H1 (cell line): ENCODE measurements at regions not wholly inside any gene's neighbourhood (a gene's known extent, or its start where the extent isn't known, plus 50 kb on each side); places are given as distances from the start of the nearest gene placed in this dataset.

Experiments
- BACH1 ChIP-seq: IDR thresholded peaks from 2 replicates; pipeline ENCODE4 v1.6.1; 2012; ENCODE audit warnings: low read length, improper control_type of control experiment
- CBX8 ChIP-seq: fragments of 300-800, 300-1000 bp; sonication (generic); IDR thresholded peaks from 2 replicates; pipeline ENCODE4 v1.7.1; 2016; ENCODE audit warnings: low read depth, low read length, borderline replicate concordance
- EGR1 ChIP-seq: IDR thresholded peaks from 2 replicates; pipeline ENCODE4 v1.6.1; 2011; ENCODE audit warnings: low read depth, low read length, borderline replicate concordance
- EZH2 ChIP-seq: fragments of 200-600 bp; sonication (generic); IDR thresholded peaks from 2 replicates; pipeline ENCODE4 v1.7.1; 2012; ENCODE audit warnings: low read depth, mild to moderate bottlenecking, moderate library complexity, low read length, inconsistent platforms; ENCODE audit not compliant: severe bottlenecking
- KDM1A ChIP-seq: fragments of 200-600, 300-600 bp; sonication (generic); IDR thresholded peaks from 2 replicates; pipeline ENCODE4 v1.7.1; 2016; ENCODE audit warnings: mild to moderate bottlenecking, low read length, borderline replicate concordance
- RAD21 ChIP-seq, 2 experiments: IDR thresholded peaks in 1 of 2; conservative IDR thresholded peaks in 1 of 2; 2 replicates each; pipeline ENCODE4 v1.6.1; 2011; ENCODE audit warnings: low read depth in 2 of 2, low read length in 2 of 2, improper control_type of control experiment in 1 of 2, inconsistent platforms in 1 of 2, mild to moderate bottlenecking in 1 of 2, moderate library complexity in 1 of 2
- RFX5 ChIP-seq: IDR thresholded peaks from 2 replicates; pipeline ENCODE4 v1.6.1; 2011; ENCODE audit warnings: low read depth, low read length, improper control_type of control experiment, borderline replicate concordance
- TAF1 ChIP-seq: IDR thresholded peaks from 2 replicates; pipeline ENCODE4 v1.6.1; 2011; ENCODE audit warnings: mild to moderate bottlenecking, low read depth, low read length
- TEAD4 ChIP-seq: IDR thresholded peaks from 2 replicates; pipeline ENCODE4 v1.6.1; 2012; ENCODE audit warnings: low read depth, low read length, inconsistent platforms, mixed read lengths
- TF ChIP-seq, protein P1 (sequence below): IDR thresholded peaks from 2 replicates; pipeline ENCODE4 v1.6.1; 2012; ENCODE audit warnings: inconsistent platforms
- TF ChIP-seq, protein P2 (sequence below), 3 experiments: IDR thresholded peaks; 1 replicate in 2 of 3; 2 replicates in 1 of 3; pipeline versions ENCODE4 v1.5.1 to v1.6.1; 2011; ENCODE audit warnings: low read length in 3 of 3, mild to moderate bottlenecking in 3 of 3, inconsistent platforms in 2 of 3, low read depth in 1 of 3, moderate library complexity in 1 of 3; ENCODE audit not compliant: insufficient read depth in 1 of 3; ENCODE audit errors: control extremely low read depth in 1 of 3

DNA sequence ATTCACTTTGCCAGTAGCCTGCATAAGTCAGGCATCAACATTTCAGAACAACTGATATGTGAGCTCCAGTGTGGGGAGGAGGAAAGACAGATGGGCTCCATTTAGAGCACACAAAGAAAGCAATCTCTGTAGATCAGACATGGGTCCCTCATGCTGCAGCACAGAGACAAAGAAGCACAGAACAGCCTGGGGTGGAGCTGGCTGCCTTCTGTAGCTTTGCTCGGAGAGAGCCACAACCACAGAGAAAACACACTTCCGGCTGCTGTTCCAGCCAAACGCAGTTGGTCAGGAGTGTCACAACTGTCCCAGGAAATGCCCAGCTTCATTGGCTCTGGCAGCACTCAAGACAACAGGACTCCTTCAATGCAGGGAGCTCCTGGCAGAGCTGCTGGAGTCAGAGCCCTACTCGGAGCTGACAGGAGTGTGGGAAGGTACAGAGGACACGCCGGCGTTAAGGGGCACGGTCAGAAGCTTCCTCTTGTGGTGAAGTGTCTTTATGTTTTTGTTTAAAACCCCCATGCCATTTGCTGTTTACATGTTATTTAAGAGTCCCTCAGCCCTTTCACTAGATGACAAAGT is 494.4 kb downstream of the TCERG1L start:
- TF ChIP-seq, protein P1, sequence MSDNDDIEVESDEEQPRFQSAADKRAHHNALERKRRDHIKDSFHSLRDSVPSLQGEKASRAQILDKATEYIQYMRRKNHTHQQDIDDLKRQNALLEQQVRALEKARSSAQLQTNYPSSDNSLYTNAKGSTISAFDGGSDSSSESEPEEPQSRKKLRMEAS: no peak
- TF ChIP-seq, protein P2, sequence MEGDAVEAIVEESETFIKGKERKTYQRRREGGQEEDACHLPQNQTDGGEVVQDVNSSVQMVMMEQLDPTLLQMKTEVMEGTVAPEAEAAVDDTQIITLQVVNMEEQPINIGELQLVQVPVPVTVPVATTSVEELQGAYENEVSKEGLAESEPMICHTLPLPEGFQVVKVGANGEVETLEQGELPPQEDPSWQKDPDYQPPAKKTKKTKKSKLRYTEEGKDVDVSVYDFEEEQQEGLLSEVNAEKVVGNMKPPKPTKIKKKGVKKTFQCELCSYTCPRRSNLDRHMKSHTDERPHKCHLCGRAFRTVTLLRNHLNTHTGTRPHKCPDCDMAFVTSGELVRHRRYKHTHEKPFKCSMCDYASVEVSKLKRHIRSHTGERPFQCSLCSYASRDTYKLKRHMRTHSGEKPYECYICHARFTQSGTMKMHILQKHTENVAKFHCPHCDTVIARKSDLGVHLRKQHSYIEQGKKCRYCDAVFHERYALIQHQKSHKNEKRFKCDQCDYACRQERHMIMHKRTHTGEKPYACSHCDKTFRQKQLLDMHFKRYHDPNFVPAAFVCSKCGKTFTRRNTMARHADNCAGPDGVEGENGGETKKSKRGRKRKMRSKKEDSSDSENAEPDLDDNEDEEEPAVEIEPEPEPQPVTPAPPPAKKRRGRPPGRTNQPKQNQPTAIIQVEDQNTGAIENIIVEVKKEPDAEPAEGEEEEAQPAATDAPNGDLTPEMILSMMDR (IDR thresholded peaks at IDR 0.05; ENCODE audit: control extremely low read depth in 1 of 3, insufficient read depth in 1 of 3, low read depth in 1 of 3, low read length in 3 of 3): no peak
- TF ChIP-seq EGR1: no peak
- TF ChIP-seq BACH1: no peak
- no peak for TF ChIP-seq RFX5
- no peak for TF ChIP-seq TAF1
- no peak for TF ChIP-seq KDM1A
- no peak for TF ChIP-seq TEAD4
- no peak for TF ChIP-seq CBX8
- TF ChIP-seq EZH2: no peak
- no peak for TF ChIP-seq RAD21 (IDR thresholded peaks at IDR 0.05 in 1 of 2, conservative IDR thresholded peaks at IDR 0.05 in 1 of 2; ENCODE audit: low read depth in 2 of 2, low read length in 2 of 2)
